ENCODE measurements at regions not wholly inside any gene's neighbourhood (a gene's known extent, or its start where the extent isn't known, plus 50 kb on each side); places are given as distances from the start of the nearest gene placed in this dataset.

- TF ChIP-seq CTCF (IDR thresholded peaks at IDR 0.05; ENCODE audit: borderline replicate concordance, extremely low read depth, low read length, poor library complexity, severe bottlenecking), result no peak
- no peak for TF ChIP-seq EZH2 (IDR thresholded peaks at IDR 0.05; ENCODE audit: borderline replicate concordance, low read depth, low read length, severe bottlenecking)
Measured at GRCh38 chr20:6836821-6837374, 69.4 kb downstream of the BMP2 start.

Measured in DND-41 (cell line).